Coronary artery (tissue), 2 donors: ENCODE measurements at regions not wholly inside any gene's neighbourhood (a gene's known extent, or its start where the extent isn't known, plus 50 kb on each side); places are given as distances from the start of the nearest gene placed in this dataset.

Source experiments
- DNase-seq: peaks from one replicate; pipeline ENCODE4 v3.0.0-alpha.2; 2017; ENCODE audit warnings: low spot score
- H3K27ac ChIP-seq, 2 donors: fragments of 200-600 bp; sonication (generic); one replicate each; pipeline ENCODE4 v1.5.1; 2016 to 2019
- H3K4me3 ChIP-seq: fragments of 200-600 bp; sonication (generic); 2 replicates; pipeline ENCODE4 v1.5.1; 2016; ENCODE audit warnings: mild to moderate bottlenecking, moderate library complexity
- TF ChIP-seq, protein P1 (sequence below): fragments of 200-600 bp; sonication (generic); IDR thresholded peaks from one replicate; pipeline ENCODE4 v1.5.1; 2019; ENCODE audit warnings: antibody characterized with exemption

DNA sequence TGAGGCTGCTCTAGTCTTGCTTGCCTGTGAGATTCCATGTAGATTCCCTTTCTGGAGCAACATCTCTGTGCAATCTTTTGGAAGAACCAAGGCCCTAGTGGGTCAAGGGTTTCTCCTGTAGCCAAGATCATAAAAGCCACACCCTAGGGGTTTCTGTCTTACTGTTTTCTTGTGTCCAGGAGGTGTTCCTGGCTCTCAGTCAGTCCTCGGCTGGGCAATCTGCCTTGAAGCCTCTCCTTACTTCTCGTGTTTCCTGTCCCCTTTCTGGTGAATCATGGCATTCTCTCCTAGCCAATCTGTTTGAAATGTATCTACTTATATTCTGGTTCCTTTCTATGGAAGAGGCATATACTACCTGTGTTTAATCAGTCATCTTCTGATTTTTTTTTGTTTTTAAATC, 484.8 kb upstream of the UBE2E3 start:
- Histone ChIP-seq H3K27ac (no peak overlapping the region), H3K4me3 (no peak overlapping the region)
- TF ChIP-seq, protein P1, sequence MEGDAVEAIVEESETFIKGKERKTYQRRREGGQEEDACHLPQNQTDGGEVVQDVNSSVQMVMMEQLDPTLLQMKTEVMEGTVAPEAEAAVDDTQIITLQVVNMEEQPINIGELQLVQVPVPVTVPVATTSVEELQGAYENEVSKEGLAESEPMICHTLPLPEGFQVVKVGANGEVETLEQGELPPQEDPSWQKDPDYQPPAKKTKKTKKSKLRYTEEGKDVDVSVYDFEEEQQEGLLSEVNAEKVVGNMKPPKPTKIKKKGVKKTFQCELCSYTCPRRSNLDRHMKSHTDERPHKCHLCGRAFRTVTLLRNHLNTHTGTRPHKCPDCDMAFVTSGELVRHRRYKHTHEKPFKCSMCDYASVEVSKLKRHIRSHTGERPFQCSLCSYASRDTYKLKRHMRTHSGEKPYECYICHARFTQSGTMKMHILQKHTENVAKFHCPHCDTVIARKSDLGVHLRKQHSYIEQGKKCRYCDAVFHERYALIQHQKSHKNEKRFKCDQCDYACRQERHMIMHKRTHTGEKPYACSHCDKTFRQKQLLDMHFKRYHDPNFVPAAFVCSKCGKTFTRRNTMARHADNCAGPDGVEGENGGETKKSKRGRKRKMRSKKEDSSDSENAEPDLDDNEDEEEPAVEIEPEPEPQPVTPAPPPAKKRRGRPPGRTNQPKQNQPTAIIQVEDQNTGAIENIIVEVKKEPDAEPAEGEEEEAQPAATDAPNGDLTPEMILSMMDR: no peak
- no peak for DNase-seq

DNA sequence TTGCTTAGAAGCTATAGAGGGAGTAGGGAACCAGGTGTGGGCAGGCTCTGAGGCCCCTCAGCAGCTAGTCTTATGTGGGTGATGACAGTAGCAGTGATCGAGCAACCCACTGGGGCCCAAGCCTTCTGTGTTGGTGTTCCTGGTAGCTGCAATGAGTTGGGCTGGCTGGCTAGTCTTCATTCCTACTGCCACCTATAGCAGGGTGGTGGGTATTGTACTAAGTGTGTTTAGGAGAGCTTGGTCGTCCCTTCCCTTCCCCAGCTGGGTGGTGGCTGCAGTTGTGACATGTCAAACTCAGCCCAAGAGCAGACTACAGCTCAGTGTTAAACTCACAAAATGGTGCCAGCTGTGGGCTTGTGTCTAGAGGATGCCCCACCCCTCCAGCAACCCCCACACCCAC, 486.1 kb upstream of the UBE2E3 start:
- H3K4me3 ChIP-seq: no peak overlapping the region
- TF ChIP-seq, protein P1: no peak
- no peak overlapping the region for H3K27ac ChIP-seq
- no peak for DNase-seq

DNA sequence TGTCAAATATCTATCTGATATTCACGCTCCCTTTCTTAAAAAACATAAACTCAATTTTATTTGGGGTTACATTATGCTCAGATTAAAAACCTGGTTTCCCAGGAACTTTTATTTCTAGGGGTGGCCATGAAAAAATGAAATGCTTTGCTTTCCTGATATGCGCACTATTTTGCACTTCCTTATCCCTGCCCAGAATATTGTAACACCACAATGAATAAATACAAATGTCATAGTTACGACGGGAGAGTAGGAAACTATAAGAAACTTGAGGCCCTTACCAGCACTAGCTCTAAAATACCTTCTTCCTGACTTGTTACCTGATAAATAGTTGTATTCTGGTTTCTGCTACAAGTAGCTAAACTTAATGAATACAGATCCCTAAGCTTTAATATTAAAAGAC, 475.6 kb upstream of the CWC22 start:
- Histone ChIP-seq H3K27ac (no peak overlapping the region), H3K4me3 (no peak overlapping the region)
- TF ChIP-seq, protein P1: no peak
- no peak for DNase-seq

DNA sequence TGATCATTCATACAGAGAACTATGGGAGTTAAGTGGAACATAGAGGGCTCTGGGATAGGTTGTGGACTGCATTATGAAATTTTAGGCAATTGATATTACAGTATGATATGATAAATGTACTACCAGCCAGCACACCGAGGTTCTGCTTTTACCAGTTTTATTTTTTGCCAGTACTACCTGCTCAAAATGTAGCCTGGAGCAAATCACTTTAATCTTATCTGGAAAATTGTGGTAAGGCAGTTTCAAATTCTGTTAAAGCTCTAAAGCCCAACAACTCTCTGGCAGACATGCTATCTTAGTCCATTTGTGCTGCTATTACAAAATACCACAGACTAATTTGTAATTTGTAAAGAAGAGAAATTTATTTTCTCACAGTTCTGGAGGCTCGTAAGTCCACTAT, 474.9 kb upstream of the CWC22 start:
- Histone ChIP-seq H3K27ac (no peak overlapping the region), H3K4me3 (no peak overlapping the region)
- no peak for DNase-seq
- TF ChIP-seq, protein P1: no peak

DNA sequence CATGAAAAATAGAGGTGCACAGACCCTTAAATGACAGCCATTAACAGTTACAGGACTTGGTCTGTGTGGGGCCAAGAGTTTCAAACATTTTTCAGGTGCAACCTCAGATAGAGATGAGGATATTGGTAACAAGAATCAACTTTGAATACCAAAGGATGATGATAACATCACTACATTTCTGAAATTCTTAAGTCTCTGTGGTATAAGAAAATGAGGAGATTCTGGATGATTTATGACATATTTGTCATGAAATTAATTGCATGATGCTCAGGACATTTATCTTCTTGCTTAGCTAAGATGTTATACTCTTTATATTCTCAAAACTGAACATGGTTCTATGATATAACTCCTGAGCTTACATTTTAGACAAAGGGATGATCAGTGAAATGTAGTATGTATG, 471.8 kb upstream of the CWC22 start:
- Histone ChIP-seq H3K27ac (no peak overlapping the region), H3K4me3 (no peak overlapping the region)
- no peak for DNase-seq
- TF ChIP-seq, protein P1: no peak

DNA sequence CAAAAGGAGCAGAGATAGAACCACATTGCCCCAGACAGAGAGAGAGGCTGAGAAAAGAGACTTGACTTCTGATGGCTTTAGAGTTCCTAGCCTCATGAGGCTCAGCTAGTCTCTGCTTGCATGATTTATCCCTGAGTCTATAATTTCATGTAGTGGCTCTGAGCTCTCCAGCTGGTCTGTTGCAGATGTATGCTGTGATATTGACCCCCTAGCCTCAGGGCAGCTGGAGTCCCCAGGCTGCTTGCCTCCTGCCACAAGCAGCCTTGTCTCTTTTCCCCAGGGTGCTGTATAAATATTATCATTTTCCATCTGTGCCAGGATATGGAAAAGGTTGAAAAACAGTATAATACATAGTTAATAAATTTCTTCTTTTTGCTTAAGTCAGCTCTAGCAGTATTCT, 467.6 kb upstream of the CWC22 start:
- H3K4me3 ChIP-seq: no peak overlapping the region
- no peak for DNase-seq
- H3K27ac ChIP-seq: no peak overlapping the region
- TF ChIP-seq, protein P1: no peak

DNA sequence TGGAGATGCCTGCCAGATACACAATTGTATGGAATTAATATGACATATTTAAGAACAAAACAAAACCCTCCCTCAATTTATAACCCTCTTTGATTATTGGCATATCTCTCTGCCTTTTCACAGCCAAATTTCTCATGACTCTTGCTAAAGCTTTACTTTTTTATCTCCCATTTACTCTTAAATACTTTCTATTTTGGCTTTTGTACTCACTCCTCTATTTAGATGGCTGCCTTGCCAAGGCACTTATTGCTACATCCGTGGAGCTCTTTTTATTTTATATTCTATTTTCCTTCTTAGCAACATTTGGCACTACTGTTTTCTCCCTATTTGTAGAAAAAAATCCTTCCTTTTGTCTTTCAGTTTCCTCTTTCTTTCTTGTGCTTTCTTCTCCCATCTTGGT, 466.4 kb upstream of the CWC22 start:
- H3K27ac ChIP-seq: no peak overlapping the region
- no peak for DNase-seq
- TF ChIP-seq, protein P1: no peak
- H3K4me3 ChIP-seq: no peak overlapping the region
